Lower leg skin (tissue), 4 donors: ENCODE measurements at regions not wholly inside any gene's neighbourhood (a gene's known extent, or its start where the extent isn't known, plus 50 kb on each side); places are given as distances from the start of the nearest gene placed in this dataset.

Experiments
- DNase-seq, 2 donors: peaks; one replicate each; pipeline ENCODE4 v3.0.0-alpha.2; 2019; ENCODE audit warnings: low spot score in 2 of 2
- H3K4me3 ChIP-seq: fragments of 200-600 bp; sonication (generic); 2 replicates; pipeline ENCODE4 v1.5.1; 2017; ENCODE audit warnings: mild to moderate bottlenecking, low read depth; ENCODE audit not compliant: poor library complexity, severe bottlenecking
- CTCF ChIP-seq, 3 donors: fragments of 450-650 bp; IDR thresholded peaks; one replicate each; pipeline ENCODE4 v1.5.1; 2016; ENCODE audit warnings: antibody characterized with exemption in 3 of 3, mild to moderate bottlenecking in 3 of 3, moderate library complexity in 2 of 3
- POLR2A ChIP-seq, 2 donors: fragments of 450-650 bp; IDR thresholded peaks; one replicate each; pipeline ENCODE4 v1.6.1; 2016 to 2017; ENCODE audit warnings: antibody characterized with exemption in 2 of 2, mild to moderate bottlenecking in 1 of 2, moderate library complexity in 1 of 2
- WGBS, 2 donors: methylation state at CpG; one replicate each; pipeline ENCODE4 v1.1.5; 2018; 5-methylcytosine and 5-hydroxymethylcytosine counted together
- intact Hi-C: fragments of 100-400 bp; cut with DNase I; formaldehyde crosslinking; loops from one replicate; pipeline ENCODE4 v1.15.0; 2023; ENCODE audit warnings: low total_unique reads

- H3K4me3 ChIP-seq, result no peak overlapping the region
- 89% methylated on average over 4 of the region's 4 CpGs for WGBS, 2 donors
- intact Hi-C loops, result no loop called here
- TF ChIP-seq POLR2A (IDR thresholded peaks at IDR 0.05) (no peak), CTCF (IDR thresholded peaks at IDR 0.05) (no peak)
- no peak for DNase-seq
Measured at GRCh38 chr6:113739041-113739655, 118.0 kb upstream of the MARCKS start.

- TF ChIP-seq CTCF (IDR thresholded peaks at IDR 0.05) (no peak), POLR2A (IDR thresholded peaks at IDR 0.05) (no peak)
- H3K4me3 ChIP-seq, result no peak overlapping the region
- DNase-seq, result no peak
- intact Hi-C loops, result no loop called here
Measured at GRCh38 chr6:113741651-113742050, 115.5 kb upstream of the MARCKS start.

GRCh38 chr6:113742342-113742741, 114.8 kb upstream of the MARCKS start:
- 91 to 93% methylated on average over 4 of the region's 4 CpGs for WGBS, 2 donors
- TF ChIP-seq CTCF (IDR thresholded peaks at IDR 0.05) (no peak), POLR2A (IDR thresholded peaks at IDR 0.05) (no peak)
- no peak overlapping the region for H3K4me3 ChIP-seq
- intact Hi-C loops, result no loop called here
- DNase-seq, result no peak

GRCh38 chr6:113744861-113745260, 112.3 kb upstream of the MARCKS start:
- no peak overlapping the region for H3K4me3 ChIP-seq
- no peak for DNase-seq
- intact Hi-C loops, result no loop called here
- WGBS, 2 donors, result 64 to 66% methylated on average over 3 of the region's 3 CpGs
- TF ChIP-seq CTCF (IDR thresholded peaks at IDR 0.05) (no peak), POLR2A (IDR thresholded peaks at IDR 0.05) (no peak)

GRCh38 chr6:113750151-113750855, 106.8 kb upstream of the MARCKS start:
- intact Hi-C loops, result no loop called here
- no peak overlapping the region for H3K4me3 ChIP-seq
- DNase-seq, result no peak
- TF ChIP-seq CTCF (IDR thresholded peaks at IDR 0.05) (no peak), POLR2A (IDR thresholded peaks at IDR 0.05) (no peak)
- 38 to 56% methylated on average over 1 of the region's 1 CpG for WGBS, 2 donors

- 80 to 86% methylated on average over 1 of the region's 1 CpG for WGBS, 2 donors
- TF ChIP-seq POLR2A (IDR thresholded peaks at IDR 0.05) (no peak), CTCF (IDR thresholded peaks at IDR 0.05) (no peak)
- DNase-seq, result no peak
- intact Hi-C loops, result no loop called here
- H3K4me3 ChIP-seq, result no peak overlapping the region
Measured at GRCh38 chr6:113754291-113754690, 102.9 kb upstream of the MARCKS start.
